Posterior cingulate gyrus (tissue), 11 donors: ENCODE measurements at regions not wholly inside any gene's neighbourhood (a gene's known extent, or its start where the extent isn't known, plus 50 kb on each side); places are given as distances from the start of the nearest gene placed in this dataset.

Experiments used
- DNase-seq, 10 donors: peaks; one replicate each; pipeline versions ENCODE4 v3.0.0 to v3.0.0-alpha.2; 2020 to 2021; ENCODE audit warnings: mixed read lengths in 3 of 10
- intact Hi-C: fragments of 100-400 bp; cut with DNase I; formaldehyde crosslinking; loops from one replicate; pipeline ENCODE4 v1.15.1; 2023

DNA sequence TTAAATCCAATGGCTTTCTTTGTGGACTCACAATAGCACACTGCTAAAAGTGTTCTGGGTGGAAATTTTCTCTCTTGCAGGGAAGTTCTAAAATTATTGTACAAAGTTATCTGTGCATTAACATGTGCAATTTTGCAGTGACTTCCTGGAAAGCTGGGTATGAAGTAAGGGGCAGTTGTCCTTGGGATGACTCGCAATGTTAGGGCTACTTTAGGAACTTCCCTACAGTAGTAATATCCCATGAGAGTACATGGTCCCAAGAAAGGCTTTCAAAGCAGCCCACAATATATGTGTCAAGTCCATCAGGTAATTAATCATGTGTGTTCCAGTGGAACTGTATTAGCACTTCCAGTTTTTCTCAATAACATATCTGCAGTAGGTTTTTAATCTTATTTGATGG lies 201.0 kb upstream of the UBE2E2 start:
- intact Hi-C loops: no loop called here
- no peak for DNase-seq

DNA sequence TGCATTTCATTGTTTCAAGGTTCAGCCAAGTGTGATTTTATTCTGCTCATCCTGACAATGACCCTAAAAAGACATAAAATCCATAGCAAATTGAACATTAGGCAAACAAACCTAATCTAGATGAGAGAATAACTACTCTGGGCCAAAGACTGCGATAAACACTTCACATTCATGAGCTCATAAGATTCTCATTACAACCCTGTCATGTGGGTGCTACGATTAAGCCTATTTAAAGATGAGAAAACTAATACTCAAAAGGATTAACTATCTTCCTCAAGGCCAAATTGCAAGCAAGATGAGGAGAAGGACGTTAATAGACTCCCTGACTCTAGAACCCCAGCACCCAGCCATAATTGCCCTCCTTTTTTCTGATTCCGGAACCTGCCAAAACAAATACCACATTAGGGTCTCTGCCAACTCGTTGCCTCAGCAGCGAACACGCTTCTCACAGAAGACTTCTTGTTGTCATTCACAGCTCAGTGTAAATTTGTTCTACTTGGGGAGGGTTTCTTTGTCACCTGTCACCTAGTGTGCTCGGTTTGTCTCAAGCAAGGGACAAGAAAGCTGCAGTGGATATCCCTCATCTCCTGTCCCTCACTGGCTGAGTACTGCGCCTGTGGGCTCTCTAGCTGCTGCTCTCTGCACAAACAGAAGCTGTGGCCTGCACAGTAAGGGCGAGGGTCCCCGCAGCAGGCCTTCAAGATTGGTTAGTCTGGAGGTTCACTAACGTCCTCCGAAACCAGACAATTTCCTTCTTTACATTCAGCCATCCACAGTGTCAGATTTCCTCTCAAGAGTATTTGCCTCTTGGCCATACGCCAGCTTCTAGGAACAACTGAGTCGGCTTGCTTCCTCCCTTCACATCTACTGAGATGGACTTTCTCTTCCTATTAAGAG lies 200.0 kb upstream of the UBE2E2 start:
- DNase-seq: peak in 1 of 10 donors; percentile 12
- intact Hi-C loops: no loop called here

DNA sequence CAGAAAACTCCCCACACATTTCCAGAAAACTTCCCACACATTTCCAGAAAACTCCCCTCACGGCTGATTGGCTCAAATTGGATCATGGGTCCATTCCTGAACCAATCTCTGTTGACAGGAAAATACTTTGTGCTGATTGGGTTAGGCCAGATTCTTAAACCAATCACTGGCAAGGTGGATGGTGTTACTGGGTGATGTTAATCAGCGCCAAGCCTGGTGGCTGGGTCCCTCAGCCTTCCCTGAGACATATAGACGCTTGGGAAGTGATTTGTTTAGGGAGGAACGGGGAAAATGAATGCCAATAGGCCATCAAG lies 199.4 kb upstream of the UBE2E2 start:
- intact Hi-C loops: no loop called here

DNA sequence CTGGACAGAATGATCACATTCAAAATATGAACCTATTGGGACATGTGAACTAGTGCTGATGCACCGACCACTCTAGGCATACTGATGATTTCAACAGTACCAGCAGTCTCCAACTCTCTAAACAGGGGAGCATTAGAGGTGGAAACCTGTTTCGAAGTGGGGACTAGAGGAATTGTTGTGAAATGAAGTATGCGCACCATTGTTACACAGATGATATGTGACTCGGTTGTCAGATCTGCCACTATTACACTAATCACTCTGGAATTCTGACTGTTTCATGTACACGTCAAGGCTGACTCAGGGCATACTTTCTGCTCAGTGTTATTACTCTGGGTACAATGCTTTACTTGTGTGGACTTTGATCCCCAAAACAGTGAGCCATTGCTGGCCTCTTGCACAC lies 198.2 kb upstream of the UBE2E2 start:
- intact Hi-C loops: no loop called here

More for the DNA sequence above, 199.4 kb upstream of the UBE2E2 start:
- DNase-seq: no peak

DNA sequence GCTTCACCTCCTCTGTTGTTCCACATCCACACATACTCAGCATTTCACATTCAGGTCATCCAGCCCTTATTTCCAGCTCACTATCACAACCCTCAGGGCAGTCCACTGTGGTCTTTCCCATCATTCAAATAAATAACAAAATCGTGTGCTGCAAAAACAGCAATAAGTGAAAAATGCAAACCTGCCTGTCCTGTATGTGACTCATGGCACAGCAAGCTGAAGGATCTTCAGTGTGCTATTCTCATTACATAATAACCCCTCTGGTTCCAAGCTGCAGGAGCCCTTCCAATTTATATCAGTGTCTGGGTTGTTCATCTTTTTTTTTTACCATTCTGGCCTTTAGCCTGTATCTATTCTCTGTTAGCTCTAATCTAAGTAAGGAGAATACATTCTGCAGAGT lies 185.3 kb upstream of the UBE2E2 start:
- intact Hi-C loops: no loop called here
- DNase-seq: no peak

More for the DNA sequence above, 198.2 kb upstream of the UBE2E2 start:
- no peak for DNase-seq

DNA sequence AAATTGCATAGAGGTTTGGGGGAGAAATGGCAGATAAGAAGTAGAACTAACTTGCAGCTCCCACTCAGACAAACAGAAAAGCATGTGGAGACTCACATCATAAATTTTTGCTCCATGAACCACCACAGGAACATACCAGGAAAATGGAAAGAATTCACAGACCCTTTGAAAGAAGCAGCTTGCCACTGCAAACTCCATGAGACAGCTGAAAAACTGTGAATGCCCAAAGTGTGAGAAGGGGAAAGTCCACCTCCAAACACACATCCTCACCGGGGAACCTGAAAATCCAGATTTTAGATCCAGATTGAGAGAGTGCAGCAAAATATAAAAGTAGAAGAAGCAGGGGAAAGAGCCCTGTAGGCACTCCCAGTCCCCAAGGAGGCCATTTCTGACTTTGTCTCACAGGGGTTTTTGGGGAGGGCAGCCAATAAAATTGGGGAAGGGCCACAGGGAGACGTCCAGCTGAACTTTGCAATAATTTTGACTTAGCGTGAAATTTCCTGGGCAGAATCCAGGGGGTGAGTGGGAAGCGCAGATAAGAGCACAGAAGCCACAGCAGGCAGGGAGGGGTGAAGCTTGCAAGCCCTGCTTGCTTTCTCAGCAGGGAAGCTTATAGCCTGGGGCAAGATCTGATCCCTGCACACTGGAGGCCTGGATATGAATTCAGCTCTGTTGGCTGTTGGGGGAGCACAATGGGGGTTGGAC lies 183.4 kb upstream of the UBE2E2 start:
- intact Hi-C loops: no loop called here
- no peak for DNase-seq

DNA sequence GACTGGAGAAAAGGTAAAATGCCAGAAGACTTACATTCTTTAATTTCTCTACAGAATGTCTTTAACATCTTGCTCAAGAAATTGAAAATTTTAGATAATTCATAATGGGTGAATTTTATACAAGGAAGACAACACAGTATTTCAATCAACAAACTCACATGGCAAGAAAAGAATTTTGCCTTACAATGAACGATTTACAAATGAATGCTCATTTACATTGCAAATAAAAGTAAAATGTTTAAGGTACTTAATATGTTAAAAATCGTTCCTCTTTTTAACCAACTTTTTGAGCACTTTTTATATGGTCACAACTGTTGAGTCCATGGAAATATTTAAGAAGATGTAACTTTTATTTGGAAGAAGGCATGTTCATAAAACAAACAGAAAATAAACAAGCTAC lies 174.8 kb upstream of the UBE2E2 start:
- no peak for DNase-seq
- intact Hi-C loops: no loop called here

DNA sequence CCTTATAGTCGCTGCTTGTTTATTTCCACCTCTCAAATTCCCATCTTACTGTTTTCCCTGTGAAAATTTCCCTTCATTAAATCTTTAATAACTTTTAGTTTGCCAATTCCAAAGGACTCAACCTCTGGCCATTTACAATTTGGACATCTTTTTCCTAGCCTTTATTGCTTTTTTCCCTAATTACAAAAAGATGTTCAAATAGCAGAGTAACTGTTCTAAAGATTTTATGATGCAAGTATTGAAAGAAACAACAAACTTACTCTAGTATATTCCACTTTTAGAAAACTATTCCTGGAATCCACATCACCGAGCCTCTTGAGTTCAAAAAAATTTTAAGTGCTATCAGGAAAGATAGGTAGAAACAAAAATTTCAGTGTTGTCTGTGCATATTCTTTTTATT lies 174.1 kb upstream of the UBE2E2 start:
- no peak for DNase-seq

DNA sequence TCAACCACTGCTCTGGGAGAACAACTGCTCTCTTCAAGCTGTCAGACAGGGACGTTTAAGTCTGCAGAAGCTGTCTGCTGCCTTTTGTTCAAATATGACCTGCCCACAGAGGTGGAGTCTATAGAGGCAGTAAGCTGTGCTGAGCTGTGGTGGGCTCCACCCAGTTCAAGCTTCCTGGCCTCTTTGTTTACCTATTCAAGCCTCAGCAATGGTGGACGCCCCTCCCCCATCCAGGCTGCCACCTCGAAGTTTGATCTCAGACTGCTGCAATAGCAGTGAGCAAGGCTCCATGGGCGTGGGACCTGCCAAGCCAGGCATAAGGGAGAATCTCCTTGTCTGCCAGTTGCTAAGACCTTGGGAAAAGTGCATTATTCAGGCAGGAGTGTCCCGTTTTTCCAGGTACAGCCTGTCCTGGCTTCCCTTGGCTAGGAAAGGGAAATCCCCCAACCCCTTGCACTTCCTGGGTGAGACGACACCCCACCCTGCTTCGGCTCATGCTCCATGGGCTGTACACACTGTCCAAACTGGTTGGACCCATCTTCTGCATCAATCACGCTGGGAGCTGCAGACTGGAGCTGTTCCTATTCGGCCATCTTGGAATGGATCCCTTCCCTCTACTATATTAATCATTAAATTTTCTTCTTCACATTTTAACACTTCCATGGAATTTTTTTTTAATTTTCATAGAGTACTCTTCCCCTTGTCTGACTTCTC lies 167.0 kb upstream of the UBE2E2 start:
- DNase-seq: no peak
- intact Hi-C loops: no loop called here

More for the DNA sequence above, 174.1 kb upstream of the UBE2E2 start:
- intact Hi-C loops: no loop called here

DNA sequence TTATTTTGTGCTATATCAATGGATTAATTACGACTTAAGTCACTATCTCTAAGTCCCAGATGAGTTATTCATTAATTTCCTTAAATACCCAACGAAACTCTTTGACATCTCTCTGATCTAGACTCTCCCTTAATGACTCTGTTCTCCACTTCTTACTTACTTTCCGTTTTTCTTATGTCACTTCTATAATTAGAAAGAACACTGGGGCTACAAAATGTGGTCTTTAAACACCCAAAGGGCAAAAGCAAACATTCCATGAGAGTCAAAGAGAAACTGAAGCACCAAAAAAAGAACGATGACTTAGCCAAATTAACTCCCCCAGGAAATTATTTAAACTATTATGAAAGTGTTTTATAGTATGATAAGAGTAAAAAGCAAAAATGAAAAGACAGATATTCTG lies 166.4 kb upstream of the UBE2E2 start:
- intact Hi-C loops: no loop called here
- no peak for DNase-seq

DNA sequence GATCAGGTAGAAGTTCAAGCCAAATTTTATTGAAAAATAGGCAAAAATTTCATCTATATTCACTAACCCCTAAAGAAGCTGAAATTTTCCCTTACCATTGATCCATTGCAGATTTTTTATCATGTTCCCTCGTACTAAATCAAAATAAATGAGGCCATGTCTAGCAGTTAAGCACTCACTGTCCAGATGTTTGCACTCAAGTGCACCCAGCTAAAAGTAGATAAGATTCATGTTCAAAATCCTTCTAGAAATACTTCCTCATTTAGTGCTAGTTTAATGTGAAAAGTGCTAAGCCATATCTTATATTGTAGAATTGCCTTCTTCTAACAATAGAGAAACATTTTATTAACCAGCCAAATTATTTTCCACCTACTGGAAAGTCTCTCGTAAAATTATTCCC lies 164.7 kb upstream of the UBE2E2 start:
- intact Hi-C loops: no loop called here

DNA sequence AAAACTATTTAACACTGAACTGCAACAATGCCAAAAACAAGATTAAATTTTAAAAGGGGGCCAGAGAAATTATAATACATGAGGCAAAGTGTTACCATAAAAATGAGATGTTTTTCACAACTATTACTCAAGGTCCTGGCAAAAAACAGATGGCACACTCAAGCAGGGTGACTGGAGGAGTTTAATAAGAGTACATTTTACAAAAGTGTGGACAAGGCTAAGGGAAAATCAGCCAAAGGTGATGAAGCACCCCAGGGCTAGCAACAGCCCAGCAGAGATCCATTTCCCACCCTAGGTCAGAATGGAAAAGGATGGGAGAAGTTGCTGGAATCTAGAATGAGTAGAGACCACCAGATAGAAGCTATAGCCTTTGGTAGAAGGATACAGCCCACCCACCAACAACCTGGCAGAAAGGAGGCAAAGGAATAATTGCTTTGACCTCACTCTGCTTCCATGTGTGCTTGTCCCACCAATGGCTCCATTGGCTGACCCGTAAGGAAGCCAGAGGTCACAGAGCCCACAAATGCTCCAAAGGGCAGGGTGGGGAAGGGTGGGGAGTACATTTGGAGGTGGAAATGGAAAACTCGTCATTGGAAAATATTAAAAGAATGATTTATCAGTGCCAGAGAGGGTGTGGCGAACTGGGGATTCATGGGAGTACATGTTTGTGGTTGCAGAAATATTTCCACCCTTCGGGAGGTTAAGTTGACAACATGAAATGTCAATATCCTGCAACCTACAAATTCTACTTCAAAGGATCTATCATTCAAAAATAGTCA lies 161.0 kb upstream of the UBE2E2 start:
- intact Hi-C loops: no loop called here
- no peak for DNase-seq

More for the DNA sequence above, 164.7 kb upstream of the UBE2E2 start:
- no peak for DNase-seq

DNA sequence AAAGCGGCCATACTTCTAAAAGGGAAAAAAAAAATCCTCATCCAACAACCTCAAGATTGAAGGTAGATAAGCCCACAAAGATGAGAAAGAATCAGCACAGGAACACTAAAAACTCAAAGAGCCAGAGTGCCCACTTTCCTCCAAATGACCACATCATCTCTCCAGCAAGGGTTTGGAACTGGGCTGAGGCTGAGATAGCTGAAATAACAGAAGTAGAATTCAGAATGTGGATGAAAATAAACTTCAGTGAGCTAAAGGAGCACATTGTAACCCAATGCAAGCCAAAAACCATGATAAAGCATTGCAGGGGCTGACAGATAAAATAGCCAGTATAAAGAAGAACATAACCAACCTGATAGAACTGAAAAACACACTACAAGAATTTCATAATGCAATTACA lies 158.7 kb upstream of the UBE2E2 start:
- DNase-seq: no peak
- intact Hi-C loops: no loop called here

DNA sequence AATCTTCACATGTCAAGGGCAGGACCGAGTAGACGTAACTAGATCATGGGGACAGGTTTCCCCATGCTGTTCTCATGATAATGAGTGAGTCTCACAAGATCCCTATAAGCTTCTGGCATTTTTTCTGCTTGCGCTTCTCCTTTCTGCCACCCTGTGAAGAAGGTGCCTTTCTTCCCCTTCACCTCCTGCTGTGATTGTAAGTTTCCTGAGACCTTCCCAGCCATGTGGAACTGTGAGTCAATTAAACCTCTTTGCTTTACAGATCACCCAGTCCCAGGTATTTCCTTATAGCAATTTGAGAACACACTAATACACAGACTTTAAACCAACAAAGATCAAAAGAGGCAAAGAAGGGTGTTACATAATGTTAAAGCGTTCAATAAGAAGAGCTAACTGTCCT lies 156.6 kb upstream of the UBE2E2 start:
- no peak for DNase-seq
- intact Hi-C loops: no loop called here

DNA sequence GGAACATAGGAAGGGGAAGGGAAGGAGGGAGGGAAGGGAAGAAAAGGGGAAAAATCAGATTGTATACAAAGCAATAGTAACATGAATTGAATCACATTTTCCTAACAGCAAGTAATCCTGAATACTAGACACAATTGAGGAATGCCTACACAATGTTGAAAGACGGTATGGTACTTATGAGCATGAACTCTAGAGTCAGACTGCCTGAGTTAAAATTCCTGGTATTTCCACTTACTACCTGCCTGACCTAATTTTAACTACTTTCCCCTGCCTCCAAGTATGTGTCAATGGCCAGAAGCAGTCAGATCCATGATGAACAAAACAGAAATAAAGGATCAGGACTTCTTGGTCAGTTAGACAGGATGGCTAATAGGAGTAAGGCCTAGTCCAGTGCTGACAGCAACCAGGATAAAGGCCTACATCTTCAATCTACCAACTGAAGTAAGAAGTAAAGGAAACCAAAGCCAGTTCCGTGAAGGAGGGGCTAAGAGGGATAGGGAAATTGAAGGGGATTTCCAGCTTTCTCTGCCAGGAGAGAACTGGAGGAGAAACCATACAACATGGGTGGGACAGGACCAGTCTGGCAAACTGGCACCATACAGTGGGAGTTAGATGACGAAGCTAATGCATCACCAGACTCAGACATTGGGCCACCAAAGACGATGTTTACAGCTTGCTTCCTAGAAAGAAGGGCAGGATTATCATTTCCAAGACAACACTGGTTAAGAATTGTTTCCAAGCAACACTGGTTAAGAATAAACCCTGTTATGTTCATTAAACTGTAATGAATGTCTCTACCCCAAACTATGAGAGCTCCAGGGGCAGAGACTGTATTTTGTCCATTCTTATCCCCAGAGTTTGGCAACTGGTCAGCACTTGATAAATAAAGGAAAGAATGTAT lies 151.6 kb upstream of the UBE2E2 start:
- intact Hi-C loops: no loop called here
- no peak for DNase-seq

DNA sequence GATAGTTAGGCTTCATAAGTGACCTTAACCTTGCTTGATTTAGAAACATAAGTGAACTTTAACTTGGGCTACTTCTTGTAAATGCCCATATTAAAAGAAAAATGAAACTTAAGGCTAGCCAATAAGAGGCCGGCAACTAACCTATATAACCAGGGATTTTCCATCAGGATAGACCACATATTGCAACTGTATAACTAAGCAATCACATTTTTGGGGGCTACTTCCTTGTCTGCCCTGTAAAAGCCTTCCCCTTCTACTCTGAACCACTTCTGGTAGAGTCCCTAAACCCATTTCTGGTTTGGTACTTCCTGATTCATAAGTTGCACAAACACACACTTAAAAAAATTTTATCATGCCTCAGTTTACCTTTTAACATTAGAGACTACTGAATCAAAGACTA lies 150.9 kb upstream of the UBE2E2 start:
- no peak for DNase-seq

DNA sequence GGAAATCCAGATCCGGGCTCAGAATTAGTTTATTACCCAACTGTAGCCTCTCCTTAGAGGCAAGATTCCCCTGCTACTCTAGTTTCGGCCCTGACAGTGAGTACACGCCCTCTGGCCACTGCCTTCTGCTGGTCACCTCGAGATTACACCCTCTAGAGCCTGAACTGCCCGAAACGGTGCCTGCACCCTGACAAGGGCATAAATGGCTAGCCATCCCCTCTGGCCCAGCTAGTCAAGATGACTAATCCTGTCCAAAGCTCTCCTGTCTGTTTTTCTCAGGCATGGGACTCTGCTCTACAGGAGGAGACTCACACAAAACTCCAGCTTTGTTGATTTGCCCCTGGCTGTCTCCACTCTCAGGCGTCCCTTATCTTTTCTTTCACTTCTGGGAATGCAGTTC lies 150.5 kb upstream of the UBE2E2 start:
- intact Hi-C loops: no loop called here
- DNase-seq: no peak

More for the DNA sequence above, 150.9 kb upstream of the UBE2E2 start:
- intact Hi-C loops: no loop called here

DNA sequence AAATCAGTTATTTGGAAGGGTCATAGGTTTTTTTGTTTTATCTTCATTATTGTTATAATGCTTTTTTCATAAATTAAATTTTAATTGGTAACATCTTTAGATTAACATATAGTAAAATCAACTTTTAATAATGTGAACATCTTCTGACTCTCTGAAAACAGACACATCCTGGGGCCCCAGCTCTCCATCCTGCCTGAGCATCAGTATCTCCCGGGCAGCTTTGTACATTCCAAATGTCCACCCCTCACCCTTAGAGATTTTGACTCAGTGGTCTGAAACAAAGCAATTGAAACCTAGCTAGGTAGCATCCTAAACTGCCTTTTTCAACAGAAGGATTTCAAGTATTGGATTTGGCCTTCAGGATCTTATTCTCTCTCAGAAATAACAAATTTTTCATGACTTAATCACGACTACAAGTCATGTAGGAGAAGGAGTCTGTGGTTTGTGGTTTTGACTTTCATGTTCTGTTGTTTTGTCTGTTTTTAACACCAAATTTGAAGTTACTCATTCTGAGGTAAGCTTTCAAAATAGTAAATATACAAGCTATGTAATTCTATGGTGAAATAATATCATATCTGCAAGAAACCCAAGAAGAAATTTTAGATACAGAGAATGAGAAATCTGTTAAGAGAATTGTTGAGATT lies 147.3 kb upstream of the UBE2E2 start:
- DNase-seq: no peak
- intact Hi-C loops: no loop called here

DNA sequence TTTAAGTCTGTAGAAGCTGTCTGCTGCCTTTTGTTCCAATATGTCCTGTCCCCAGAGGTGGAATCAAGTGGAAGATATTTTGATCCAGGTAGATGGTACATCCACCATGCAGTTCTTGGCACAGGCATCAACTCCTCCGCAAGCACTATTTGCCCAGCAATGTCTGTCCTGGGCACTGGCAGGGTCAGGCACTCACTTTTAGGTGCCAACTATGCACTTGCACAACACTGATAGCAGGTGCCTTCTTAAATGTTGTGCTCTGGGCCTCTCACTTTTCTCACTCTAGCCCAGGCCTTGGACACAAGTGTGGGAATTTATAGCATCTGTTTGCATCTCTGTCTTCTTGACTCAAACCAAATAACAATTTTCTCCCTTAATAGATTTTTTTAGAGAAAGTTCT lies 140.5 kb upstream of the UBE2E2 start:
- intact Hi-C loops: no loop called here
- no peak for DNase-seq
